CD8-positive, alpha-beta memory T cell (primary cell): ENCODE measurements at regions not wholly inside any gene's neighbourhood (a gene's known extent, or its start where the extent isn't known, plus 50 kb on each side); places are given as distances from the start of the nearest gene placed in this dataset.
"Not testable (repeated sequence)": the region's sequence is repeated elsewhere in the genome, so short reads cannot be mapped to it uniquely, and the experiment has no call there.

Source experiments
- CTCF ChIA-PET: fragments of 350-600 bp; sonication (Branson Sonifier 250); formaldehyde crosslinking; loops from one replicate; lab custom pipeline; 2021; ENCODE audit warnings: antibody characterized with exemption; lab: Charles Lee
- POLR2A ChIA-PET: fragments of 350-600 bp; sonication (Branson Sonifier 250); formaldehyde crosslinking; loops from one replicate; lab custom pipeline; 2021; ENCODE audit warnings: antibody characterized with exemption; lab: Charles Lee
- DNase-seq, 5 donors: peaks; one replicate each; pipeline versions ENCODE4 v3.0.0 to v3.0.0-alpha.2; 2020 to 2022; ENCODE audit warnings: mixed read lengths in 1 of 5
- H3K27ac ChIP-seq: one replicate; pipeline ENCODE4 v1.7.0; 2013; ENCODE audit warnings: low read depth, mild to moderate bottlenecking, low read length, moderate library complexity
- H3K27me3 ChIP-seq: 2 replicates; pipeline ENCODE4 v1.7.0; 2013; ENCODE audit warnings: low read length, mild to moderate bottlenecking; ENCODE audit not compliant: insufficient read depth, poor library complexity, severe bottlenecking
- H3K36me3 ChIP-seq: 2 replicates; pipeline ENCODE4 v1.7.0; 2013; ENCODE audit warnings: mild to moderate bottlenecking, low read length, moderate library complexity; ENCODE audit not compliant: insufficient read depth
- H3K4me1 ChIP-seq: 2 replicates; pipeline ENCODE4 v1.7.0; 2013; ENCODE audit warnings: mild to moderate bottlenecking, low read length, moderate library complexity; ENCODE audit not compliant: insufficient read depth
- H3K4me3 ChIP-seq: 2 replicates; pipeline ENCODE4 v1.7.0; 2013; ENCODE audit warnings: mild to moderate bottlenecking, low read length
- H3K9me3 ChIP-seq: 2 replicates; pipeline ENCODE4 v1.7.0; 2013; ENCODE audit warnings: mild to moderate bottlenecking, low read length
- H3K27ac Mint-ChIP-seq, 8 donors: one replicate each; pipeline ENCODE4 v1.8.0; 2020 to 2021; ENCODE audit warnings: mixed read lengths in 8 of 8, mild to moderate bottlenecking in 6 of 8, inconsistent platforms in 3 of 8, moderate library complexity in 3 of 8
- H3K27me3 Mint-ChIP-seq, 2 donors: one replicate each; pipeline ENCODE4 v1.8.0; 2020 to 2021; ENCODE audit warnings: mixed read lengths in 2 of 2, mild to moderate bottlenecking in 1 of 2, moderate library complexity in 1 of 2
- H3K36me3 Mint-ChIP-seq, 3 donors: one replicate each; pipeline ENCODE4 v1.8.0; 2020 to 2021; ENCODE audit warnings: mixed read lengths in 3 of 3, inconsistent platforms in 1 of 3, mild to moderate bottlenecking in 1 of 3
- H3K4me1 Mint-ChIP-seq, 3 donors: one replicate each; pipeline ENCODE4 v1.8.0; 2020 to 2021; ENCODE audit warnings: mixed read lengths in 3 of 3, inconsistent platforms in 1 of 3, mild to moderate bottlenecking in 1 of 3
- H3K4me3 Mint-ChIP-seq, 7 donors: one replicate each; pipeline ENCODE4 v1.8.0; 2020 to 2021; ENCODE audit warnings: mixed read lengths in 7 of 7, mild to moderate bottlenecking in 6 of 7, moderate library complexity in 4 of 7, inconsistent platforms in 2 of 7
- H3K9me3 Mint-ChIP-seq, 5 donors: one replicate each; pipeline ENCODE4 v1.8.0; 2020 to 2022; ENCODE audit warnings: mixed read lengths in 5 of 5, mild to moderate bottlenecking in 3 of 5, moderate library complexity in 2 of 5, inconsistent platforms in 1 of 5

DNA sequence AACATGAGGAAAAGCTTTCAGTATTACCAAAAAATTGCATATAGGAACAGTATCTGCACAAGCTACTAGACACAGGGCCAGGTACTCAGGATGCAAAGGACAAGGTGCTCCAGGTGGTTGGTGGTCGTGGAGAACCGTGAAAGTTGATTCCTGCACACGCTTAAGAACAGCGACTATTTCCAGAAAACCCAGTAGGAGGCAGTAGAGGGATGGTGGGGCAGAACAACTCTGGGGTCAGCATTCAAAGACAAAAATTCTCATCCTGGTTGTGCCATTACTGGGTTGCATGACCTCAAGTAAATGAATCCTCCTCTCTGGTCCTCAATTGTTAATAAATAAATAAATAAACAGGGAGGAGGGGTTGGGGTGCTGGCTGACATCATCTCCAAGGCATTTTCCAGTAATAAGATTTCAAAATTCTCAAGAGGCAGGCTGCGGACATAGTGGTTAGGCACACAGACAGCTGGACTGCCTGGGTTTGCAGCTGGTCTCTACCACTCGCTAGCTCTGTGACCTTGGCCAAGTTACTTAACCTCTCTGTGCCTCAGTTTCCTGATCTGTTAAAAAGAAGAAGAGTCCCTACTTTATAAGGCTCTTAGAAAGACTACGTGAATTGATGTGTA, 89.6 kb downstream of the ISX start:
- H3K4me3 Mint-ChIP-seq, result no peak overlapping the region
- H3K36me3 Mint-ChIP-seq, result no peaks in the 10 kb centered on the region
- ChIA-PET POLR2A (no interaction called here), CTCF (no interaction called here)
- Histone ChIP-seq H3K9me3 (no peaks in the 10 kb centered on the region), H3K27ac (no peak overlapping the region), H3K36me3 (no peaks in the 10 kb centered on the region), H3K27me3 (peaks cover 5% of the 10 kb centered on the region), H3K4me3 (no peak overlapping the region), H3K4me1 (no peaks in the 10 kb centered on the region)
- no peaks in the 10 kb centered on the region for H3K9me3 Mint-ChIP-seq
- H3K27ac Mint-ChIP-seq, result no peak overlapping the region
- peaks cover 0 to 4% (median 2%) of the 10 kb centered on the region in 3 donors for H3K4me1 Mint-ChIP-seq
- DNase-seq, result no peak
- H3K27me3 Mint-ChIP-seq, result peaks cover 19 to 65% of the 10 kb centered on the region in 2 donors

DNA sequence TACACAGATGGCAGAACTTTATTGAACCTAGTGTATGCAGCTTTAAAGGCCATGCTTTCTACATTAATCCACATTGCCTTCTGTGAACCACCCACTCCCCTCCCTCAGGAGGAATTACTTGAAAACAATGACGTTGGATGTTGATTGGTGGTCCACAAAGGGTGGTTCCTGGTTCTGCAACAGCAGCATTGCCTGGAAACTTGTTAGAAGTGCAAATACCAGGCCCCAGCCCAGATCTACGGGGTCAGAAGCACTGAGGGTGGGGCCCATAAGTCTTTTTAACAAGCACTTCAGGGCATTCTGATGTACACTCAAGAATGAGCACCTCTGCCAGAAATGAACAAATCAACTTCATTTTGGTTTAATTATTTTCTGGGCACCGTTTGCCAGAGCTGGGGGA, 91.0 kb downstream of the ISX start:
- H3K4me3 Mint-ChIP-seq, result no peak overlapping the region
- Histone ChIP-seq H3K27ac (no peak overlapping the region), H3K4me1 (no peaks in the 10 kb centered on the region), H3K9me3 (no peaks in the 10 kb centered on the region), H3K27me3 (peaks cover 5% of the 10 kb centered on the region), H3K36me3 (no peaks in the 10 kb centered on the region), H3K4me3 (no peak overlapping the region)
- CTCF ChIA-PET, result no interaction called here
- H3K36me3 Mint-ChIP-seq, result no peaks in the 10 kb centered on the region
- DNase-seq, result no peak
- H3K9me3 Mint-ChIP-seq, result no peaks in the 10 kb centered on the region
- H3K27ac Mint-ChIP-seq, result peak overlapping the region in 1 of 8 donors; percentile 34
- H3K4me1 Mint-ChIP-seq, result no peaks in the 10 kb centered on the region
- POLR2A ChIA-PET, result no interaction called here
- peaks cover 24 to 58% of the 10 kb centered on the region in 2 donors for H3K27me3 Mint-ChIP-seq

DNA sequence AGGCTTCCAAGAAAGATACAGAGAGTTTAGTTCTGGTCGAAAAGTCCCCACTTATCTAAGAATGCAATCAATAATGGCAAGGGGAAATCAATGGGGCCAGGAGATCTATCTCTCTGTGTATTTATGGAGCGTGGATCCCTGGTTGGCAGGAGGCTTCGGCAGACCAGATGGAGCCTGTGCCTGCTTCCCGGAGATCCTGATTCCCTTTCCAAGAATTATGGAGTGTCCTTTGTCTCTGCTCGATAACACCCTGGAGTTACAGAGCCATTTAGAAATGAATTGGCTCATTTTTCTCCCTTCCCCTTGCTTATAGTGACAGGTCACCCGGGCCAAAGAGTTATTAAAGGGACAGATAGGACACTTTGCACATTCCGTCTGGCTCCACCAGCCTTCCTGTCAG, 92.4 kb downstream of the ISX start:
- H3K36me3 ChIP-seq, result no peaks in the 10 kb centered on the region
- POLR2A ChIA-PET, result no interaction called here
- no peaks in the 10 kb centered on the region for H3K4me1 Mint-ChIP-seq

DNA sequence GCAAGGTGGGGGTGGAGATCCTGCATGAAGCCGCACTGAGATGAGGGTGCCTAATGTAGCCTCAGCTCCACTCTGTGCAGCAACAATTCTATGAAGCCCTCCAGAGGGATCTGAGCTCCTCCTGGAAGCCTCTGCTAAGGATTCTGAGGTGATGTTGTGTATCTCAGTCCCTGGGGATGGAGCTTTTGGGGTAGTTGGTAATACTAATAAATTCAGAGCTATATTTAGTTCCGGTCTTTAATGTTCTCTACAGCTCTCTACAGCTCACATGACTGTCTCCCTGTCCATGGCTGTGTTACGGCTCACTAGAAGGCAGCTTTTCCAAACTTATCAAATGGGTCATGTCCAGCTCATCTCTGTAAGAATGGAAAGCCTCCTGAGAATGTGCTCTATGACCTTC, 93.4 kb downstream of the ISX start:
- POLR2A ChIA-PET, result no interaction called here
- H3K9me3 Mint-ChIP-seq, result no peaks in the 10 kb centered on the region
- CTCF ChIA-PET, result no interaction called here
- H3K27ac Mint-ChIP-seq, result no peak overlapping the region
- no peak for DNase-seq
- H3K4me3 Mint-ChIP-seq, result no peak overlapping the region
- no peaks in the 10 kb centered on the region for H3K4me1 ChIP-seq
- H3K36me3 Mint-ChIP-seq, result no peaks in the 10 kb centered on the region
- H3K27me3 ChIP-seq, result peaks cover 5% of the 10 kb centered on the region
- no peak overlapping the region for H3K27ac ChIP-seq
- peaks cover 25 to 55% of the 10 kb centered on the region in 2 donors for H3K27me3 Mint-ChIP-seq
- H3K4me3 ChIP-seq, result no peak overlapping the region
- H3K9me3 ChIP-seq, result no peaks in the 10 kb centered on the region
- H3K4me1 Mint-ChIP-seq, result no peaks in the 10 kb centered on the region
- no peaks in the 10 kb centered on the region for H3K36me3 ChIP-seq

More for the DNA sequence above, 92.4 kb downstream of the ISX start:
- H3K27ac ChIP-seq, result no peak overlapping the region
- peaks cover 5% of the 10 kb centered on the region for H3K27me3 ChIP-seq
- H3K36me3 Mint-ChIP-seq, result no peaks in the 10 kb centered on the region
- H3K4me3 ChIP-seq, result no peak overlapping the region
- H3K9me3 ChIP-seq, result no peaks in the 10 kb centered on the region
- DNase-seq, result no peak
- peaks cover 22 to 58% of the 10 kb centered on the region in 2 donors for H3K27me3 Mint-ChIP-seq
- no peaks in the 10 kb centered on the region for H3K4me1 ChIP-seq
- CTCF ChIA-PET, result no interaction called here
- no peaks in the 10 kb centered on the region for H3K9me3 Mint-ChIP-seq
- no peak overlapping the region for H3K27ac Mint-ChIP-seq
- H3K4me3 Mint-ChIP-seq, result no peak overlapping the region

DNA sequence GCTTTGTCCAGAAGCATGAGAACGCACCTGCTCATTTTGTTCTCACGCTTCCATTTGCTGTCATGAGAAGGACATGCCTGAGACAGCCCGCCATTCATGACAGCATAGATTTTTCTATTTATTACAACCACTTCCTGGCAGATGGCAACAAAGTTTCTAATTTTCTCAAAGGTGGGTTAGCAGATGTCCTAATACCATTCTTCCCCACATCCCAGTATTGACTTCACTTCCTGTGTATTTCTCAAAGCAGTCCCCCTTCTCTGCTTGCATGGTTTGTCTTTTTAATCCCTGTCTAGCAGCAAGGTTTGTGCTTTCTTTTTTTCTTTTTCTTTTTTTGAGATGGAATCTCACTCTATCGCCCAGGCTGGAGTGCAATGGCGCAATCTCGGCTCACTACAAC, 94.3 kb downstream of the ISX start:
- no peak for DNase-seq
- peaks cover 26 to 55% of the 10 kb centered on the region in 2 donors for H3K27me3 Mint-ChIP-seq
- no peak overlapping the region for H3K27ac Mint-ChIP-seq
- no peaks in the 10 kb centered on the region for H3K36me3 Mint-ChIP-seq
- H3K9me3 Mint-ChIP-seq, result peaks cover 0 to 3% (median 0%) of the 10 kb centered on the region in 5 donors
- ChIA-PET CTCF (no interaction called here), POLR2A (no interaction called here)
- Histone ChIP-seq H3K27ac (no peak overlapping the region), H3K4me1 (no peaks in the 10 kb centered on the region), H3K36me3 (no peaks in the 10 kb centered on the region), H3K27me3 (peaks cover under 1% of the 10 kb centered on the region), H3K4me3 (no peak overlapping the region), H3K9me3 (no peaks in the 10 kb centered on the region)
- H3K4me1 Mint-ChIP-seq, result no peaks in the 10 kb centered on the region
- H3K4me3 Mint-ChIP-seq, result no peak overlapping the region

DNA sequence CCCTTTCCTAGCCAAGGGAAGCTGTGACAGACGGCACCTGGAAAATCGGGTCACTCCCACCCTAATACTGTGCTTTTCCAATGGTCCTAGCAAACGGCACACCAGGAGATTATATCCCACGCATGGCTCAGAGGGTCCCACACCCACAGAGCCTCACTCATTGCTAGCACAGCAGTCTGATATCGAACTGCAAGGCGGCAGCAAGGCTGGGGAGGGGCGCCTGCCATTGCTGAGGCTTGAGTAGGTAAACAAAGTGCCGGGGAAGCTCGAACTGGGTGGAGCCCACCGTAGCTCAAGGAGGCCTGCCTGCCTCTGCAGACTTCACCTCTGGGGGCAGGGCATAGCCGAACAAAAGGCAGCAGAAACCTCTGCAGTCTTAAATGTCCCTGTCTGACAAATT, 91.4 kb upstream of the HMGXB4 start:
- DNase-seq, H3K27me3 ChIP-seq, POLR2A ChIA-PET, H3K36me3 Mint-ChIP-seq, H3K4me1 ChIP-seq, H3K27ac ChIP-seq, H3K4me1 Mint-ChIP-seq, CTCF ChIA-PET, H3K4me3 Mint-ChIP-seq, H3K9me3 Mint-ChIP-seq, H3K36me3 ChIP-seq, H3K4me3 ChIP-seq, H3K27ac Mint-ChIP-seq, H3K9me3 ChIP-seq: not testable (repeated sequence)
- peaks cover 21 to 40% of the 10 kb centered on the region in 2 donors for H3K27me3 Mint-ChIP-seq

DNA sequence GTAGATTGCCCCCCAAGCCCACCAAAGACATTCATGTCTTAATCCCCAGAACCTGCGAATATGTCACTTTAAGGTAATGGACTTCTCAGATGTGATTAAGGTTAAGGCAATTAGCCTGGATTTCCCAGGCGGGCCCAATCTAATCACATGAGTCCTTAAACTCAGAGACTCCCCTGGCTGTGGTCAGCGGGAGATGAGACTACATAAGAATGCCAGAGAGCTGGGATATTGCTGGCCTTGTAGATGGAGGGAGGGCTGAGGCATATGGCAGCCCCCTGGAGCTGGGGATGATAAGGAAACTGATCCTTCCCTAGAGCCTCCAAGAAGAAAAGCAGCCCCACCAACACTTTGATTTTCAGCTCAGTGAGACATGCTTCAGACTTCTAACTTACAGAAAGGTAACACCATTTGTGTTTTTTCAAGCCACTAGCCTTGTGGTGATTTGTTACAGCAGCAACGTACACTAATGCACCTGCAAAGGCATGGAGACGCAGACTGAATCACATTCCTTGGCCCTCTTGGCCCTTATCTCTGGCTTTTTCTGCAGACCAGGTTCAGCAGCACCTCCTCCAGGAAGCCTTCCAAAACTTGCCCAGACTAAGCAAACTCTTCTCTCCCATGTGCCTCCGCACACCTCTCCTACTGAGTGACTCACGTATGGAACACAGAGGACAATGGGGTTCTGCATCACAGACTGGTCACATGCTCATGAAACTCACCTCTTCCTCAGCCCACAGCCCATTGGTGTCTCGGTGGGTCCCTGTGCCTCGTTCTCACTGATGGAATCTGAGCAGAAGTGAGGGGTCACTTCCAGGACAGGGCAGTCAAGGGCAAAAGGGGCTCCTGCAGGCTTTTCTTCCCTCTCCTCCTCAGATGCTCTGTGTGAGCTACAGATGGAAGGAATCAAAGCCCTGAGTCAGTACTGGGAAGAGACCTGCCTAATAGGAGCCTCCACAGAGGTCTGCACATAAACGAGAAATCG, 86.3 kb upstream of the HMGXB4 start:
- no peak for DNase-seq
- Mint-ChIP-seq H3K4me3 (no peak overlapping the region), H3K36me3 (no peaks in the 10 kb centered on the region), H3K4me1 (no peaks in the 10 kb centered on the region), H3K9me3 (peaks cover 0 to 3% (median 1%) of the 10 kb centered on the region in 5 donors), H3K27me3 (peaks cover 10 to 25% of the 10 kb centered on the region in 2 donors), H3K27ac (no peak overlapping the region)
- ChIA-PET CTCF (interaction anchor here (1.5 kb wide), 1 partner anchor 24 kb away, joined by 3 read pairs; no protein-coding TSS in a partner anchor), POLR2A (no interaction called here)
- H3K4me1 ChIP-seq, result no peaks in the 10 kb centered on the region
- no peak overlapping the region for H3K4me3 ChIP-seq
- no peak overlapping the region for H3K27ac ChIP-seq
- no peaks in the 10 kb centered on the region for H3K9me3 ChIP-seq
- H3K27me3 ChIP-seq, result no peaks in the 10 kb centered on the region
- no peaks in the 10 kb centered on the region for H3K36me3 ChIP-seq

DNA sequence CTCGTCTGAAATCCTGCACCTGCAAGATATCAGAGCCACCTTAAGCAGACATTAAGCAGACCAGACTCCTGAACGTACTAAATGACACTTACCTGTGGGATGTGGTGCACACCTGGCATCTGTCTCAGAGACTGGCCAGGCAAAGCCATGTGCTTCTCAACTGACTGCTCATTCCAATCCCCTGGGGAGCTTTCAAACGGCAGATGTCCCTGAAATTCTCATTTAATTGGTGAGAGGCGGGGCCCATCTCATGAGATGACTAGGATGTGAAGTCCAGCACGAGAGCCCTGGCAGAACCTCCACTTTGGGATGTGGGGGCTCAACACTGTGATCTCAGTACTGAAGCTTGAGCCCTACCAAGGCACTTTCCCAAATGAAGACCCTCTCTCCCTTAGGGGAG, 84.9 kb upstream of the HMGXB4 start:
- no peak overlapping the region for H3K4me3 ChIP-seq
- Mint-ChIP-seq H3K27ac (no peak overlapping the region), H3K9me3 (peaks cover 0 to 6% (median 1%) of the 10 kb centered on the region in 5 donors), H3K36me3 (no peaks in the 10 kb centered on the region), H3K4me3 (no peak overlapping the region), H3K4me1 (no peaks in the 10 kb centered on the region), H3K27me3 (peaks cover 13 to 38% of the 10 kb centered on the region in 2 donors)
- H3K27me3 ChIP-seq, result no peaks in the 10 kb centered on the region
- no peaks in the 10 kb centered on the region for H3K36me3 ChIP-seq
- ChIA-PET POLR2A (no interaction called here), CTCF (no interaction called here)
- H3K27ac ChIP-seq, result no peak overlapping the region
- no peak for DNase-seq
- H3K4me1 ChIP-seq, result no peaks in the 10 kb centered on the region
- no peaks in the 10 kb centered on the region for H3K9me3 ChIP-seq
